ENCODE measurements at regions not wholly inside any gene's neighbourhood (a gene's known extent, or its start where the extent isn't known, plus 50 kb on each side); places are given as distances from the start of the nearest gene placed in this dataset.

DNA sequence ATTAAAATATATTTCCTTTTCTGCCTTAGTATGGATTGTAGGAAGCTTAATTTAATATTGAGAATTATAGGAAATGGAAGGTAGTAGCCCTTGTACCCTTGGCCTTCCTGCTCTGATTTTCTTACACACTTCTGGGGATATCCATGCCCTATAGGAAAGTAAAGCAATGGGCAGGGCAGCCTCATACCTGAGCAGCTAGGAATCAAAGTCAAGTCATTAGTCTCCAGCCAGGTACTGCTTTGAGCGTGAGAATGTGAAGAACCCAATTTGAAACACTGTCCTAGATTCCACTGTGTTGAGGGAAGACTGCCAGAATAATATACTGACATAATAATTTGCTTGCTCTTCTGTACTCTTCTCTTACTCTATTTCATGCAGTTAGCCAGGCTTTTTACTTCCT is 51.0 kb upstream of the L3MBTL3 start:
- no peak for DNase-seq (ENCODE audit: low read depth)

DNA sequence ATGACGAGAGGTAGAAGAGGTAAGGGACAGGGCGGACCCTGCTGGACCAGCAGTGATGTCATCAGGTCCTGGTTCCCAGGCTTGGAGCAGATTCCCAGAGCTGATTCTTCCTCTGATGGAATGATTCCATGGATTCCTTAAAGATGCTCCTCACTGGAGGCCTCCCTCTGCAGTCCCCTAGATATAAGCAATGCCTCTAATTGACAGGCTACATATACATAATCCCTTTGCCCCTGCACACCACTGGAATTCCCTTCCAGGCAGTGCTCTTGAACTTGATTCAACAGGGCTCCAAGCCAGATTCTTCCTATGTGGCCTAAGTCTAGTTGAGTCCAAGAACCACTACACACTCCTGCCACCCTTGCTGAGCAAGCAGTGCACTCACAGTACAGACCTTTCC is 52.3 kb upstream of the L3MBTL3 start:
- no peak for DNase-seq (ENCODE audit: low read depth)

DNA sequence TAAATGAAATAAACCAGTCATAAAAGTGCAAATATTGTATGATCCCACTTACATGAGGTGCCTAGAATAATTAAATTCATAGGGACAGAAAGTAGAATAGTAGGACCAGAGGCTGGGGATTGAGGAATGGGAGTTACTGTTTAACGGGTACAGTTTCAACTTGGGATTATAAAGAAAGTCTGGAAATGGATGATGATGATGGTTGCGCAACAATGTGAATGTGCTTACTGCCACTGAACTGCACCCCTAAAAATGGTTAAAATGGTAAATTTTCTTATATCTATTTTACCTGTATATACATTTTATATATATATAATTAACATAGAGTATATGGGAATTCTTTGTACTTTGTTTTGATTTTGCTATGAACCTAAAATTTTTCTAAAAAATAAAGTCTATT is 53.3 kb upstream of the L3MBTL3 start:
- no peak for DNase-seq (ENCODE audit: low read depth)

DNA sequence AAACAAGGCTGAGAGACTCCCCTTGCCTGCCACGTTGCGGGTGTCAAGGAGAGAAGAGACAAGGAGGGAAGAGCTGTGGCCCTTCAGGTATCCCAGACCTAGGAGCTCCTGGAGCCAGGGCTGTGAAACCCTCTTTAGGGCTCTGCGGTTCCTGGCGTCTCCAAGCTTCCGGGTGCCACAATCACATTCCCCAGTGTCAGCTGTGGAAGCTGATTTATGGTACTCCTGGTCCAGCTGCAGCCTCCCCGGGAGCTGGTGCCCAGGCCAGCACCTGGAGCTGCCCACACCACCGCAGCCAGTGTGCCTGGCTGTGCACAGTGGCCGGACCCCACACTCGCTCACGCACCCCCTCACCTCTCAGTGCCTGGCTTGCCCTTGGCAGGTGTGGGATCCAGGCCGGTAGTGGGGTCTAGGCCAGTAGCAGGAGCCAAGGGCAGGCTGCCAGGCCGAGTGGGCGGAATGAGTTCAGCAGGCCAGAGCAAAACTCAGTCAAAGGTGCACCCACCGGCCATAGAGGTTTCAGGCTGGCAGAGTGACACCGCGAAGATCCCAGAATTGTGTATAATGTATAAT is 58.9 kb upstream of the L3MBTL3 start:
- peak; percentile 18 for DNase-seq (ENCODE audit: low read depth)

DNA sequence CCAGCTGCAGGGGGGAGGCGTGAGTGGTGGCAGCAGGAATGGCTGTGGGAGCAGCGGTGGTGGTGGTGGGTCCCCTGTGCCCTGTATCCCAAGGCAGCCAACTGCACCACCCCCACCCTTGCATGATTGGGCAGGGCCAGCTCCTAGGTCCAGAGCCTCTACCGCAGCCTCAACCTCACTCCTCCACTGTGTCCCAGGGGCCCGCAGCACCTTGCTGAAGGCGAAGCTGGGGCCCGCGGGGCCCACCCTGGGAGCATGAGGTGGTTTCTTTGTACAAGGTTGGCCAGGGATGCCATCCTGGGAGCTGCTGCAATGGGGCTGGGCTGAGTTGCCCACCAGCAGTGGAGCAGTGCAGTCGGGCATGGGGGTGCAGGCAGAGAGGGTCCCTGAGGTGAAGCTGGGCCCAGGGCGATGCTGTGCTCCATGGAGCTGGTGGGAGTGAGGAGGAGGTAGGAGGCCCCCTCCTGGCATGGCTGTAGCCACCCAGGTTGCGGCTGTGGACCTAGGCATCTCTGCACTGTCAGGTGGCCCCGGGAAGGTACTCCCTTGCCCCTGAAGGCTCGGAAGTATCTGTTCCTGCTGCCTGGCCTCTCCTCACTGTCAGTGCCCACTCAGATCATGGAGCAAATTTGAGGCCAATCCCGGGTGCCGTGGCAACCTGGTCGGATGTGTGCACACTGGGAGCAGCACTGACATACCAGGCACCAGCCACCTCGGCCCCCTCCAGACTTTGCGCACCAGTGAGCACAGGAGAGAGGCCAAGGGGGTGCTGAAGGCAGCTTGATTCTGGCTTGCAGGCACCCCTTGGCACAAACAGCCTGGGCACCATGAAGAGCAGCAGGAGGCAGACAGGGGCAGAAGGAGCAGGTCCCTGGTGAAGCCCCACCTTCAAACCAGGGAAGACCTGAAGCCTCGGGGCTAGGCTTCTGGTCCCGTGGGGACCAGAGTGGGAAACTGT is 60.2 kb upstream of the L3MBTL3 start:
- DNase-seq (ENCODE audit: low read depth), result no peak

DNA sequence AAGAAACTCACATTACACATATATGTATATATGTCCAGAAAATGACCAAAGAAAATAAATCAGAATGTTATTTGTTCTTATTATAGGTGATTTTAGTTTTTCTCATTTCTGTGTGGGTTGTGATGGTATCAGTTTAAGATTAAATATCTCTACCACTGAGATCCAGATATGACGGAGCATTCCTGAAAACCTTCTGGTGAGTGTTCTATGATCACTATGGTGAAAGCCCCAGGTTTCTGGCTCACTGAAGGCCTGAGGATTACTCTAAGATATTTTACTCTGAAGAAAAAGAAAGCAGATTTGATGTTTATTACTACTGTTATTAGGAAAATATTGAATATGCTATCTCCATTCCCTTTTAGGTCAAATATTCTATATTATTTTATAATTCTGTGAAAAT is 62.8 kb upstream of the L3MBTL3 start:
- DNase-seq (ENCODE audit: low read depth), result no peak

DNA sequence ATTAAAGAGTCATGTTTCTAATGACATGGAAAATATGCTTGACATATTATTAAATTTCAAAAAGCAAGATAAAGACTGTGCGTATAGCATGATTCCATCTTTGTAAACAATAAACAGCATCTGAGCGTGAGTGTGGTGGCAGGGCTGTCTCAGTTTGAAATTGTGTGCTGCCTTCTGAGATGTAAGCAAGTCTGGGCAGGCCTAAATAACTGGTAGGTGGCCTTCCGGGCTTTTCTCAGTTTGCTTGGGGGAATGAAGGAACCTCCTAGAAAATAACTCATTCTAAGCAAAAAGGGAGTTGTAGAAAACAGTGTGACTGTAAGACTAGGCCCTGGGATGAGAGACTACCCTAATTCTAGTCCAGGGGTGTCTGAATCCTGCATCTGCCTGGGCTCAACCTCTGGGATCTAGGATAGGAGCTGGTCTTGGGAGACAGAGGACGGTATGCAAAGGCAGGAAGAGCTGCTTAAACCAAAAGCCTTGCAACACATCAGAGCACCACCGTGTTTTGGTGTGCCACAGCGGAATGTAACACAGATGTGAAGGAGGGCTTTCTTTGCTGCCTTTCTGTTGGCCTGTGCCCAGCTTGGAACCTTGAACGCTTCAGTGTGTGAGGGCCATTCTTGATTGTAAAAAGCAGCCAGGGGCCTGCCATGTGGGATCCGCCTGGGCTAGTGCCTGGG is 63.5 kb upstream of the L3MBTL3 start:
- DNase-seq (ENCODE audit: low read depth), result no peak

DNA sequence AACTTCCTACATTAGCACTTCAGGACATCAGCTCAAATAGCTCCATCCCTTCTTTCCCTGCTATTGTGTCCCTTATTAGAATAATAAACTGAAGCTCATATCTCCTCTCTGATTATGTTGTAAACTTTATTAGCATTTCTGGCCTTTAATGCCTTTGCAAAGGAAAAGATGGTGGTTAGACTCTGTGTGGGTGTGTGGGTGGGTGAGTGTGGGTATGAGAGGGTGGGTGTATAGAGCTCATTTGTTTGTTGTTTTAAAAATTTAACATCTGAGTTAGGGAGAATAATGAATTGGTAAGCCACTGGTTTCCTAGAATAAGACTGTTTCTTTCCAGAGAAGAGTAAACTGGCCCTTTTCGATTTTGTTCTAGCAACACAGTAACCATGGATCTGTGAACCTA is 70.6 kb upstream of the L3MBTL3 start:
- no peak for DNase-seq (ENCODE audit: low read depth)

DNA sequence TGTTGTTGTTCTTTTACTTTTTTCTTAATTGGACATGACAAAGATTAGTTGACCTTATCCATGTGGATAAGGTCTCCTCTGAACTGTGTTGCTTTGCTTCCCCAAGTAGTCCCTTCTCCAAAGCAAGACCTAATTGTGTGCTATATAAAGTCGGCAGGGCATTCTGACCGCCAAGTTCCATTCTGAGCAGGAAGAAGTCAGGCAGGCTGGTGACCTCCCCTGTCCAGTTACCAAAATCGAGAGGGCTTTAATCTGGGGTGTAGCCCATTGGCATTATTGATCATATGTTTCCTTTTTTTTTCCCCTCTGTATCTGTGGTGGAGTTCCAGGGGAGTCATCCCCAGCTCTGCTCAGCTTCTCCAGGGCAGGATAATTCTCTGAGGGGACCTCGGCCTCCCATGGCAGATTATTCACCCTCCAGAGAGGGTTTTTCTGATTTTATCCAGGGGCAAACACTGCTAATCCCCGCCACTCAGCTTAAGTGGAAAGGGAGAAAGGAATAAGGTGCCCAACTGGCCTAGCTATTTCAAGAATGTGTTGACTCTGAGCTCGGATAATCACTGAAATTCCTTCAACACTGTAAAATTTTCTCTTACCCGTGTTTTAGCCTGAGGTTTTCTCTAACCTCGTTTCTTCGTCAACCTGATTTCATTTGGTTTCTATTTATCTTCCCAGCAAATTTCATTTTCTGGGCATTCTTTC is 71.8 kb upstream of the L3MBTL3 start:
- no peak for DNase-seq (ENCODE audit: low read depth)

DNA sequence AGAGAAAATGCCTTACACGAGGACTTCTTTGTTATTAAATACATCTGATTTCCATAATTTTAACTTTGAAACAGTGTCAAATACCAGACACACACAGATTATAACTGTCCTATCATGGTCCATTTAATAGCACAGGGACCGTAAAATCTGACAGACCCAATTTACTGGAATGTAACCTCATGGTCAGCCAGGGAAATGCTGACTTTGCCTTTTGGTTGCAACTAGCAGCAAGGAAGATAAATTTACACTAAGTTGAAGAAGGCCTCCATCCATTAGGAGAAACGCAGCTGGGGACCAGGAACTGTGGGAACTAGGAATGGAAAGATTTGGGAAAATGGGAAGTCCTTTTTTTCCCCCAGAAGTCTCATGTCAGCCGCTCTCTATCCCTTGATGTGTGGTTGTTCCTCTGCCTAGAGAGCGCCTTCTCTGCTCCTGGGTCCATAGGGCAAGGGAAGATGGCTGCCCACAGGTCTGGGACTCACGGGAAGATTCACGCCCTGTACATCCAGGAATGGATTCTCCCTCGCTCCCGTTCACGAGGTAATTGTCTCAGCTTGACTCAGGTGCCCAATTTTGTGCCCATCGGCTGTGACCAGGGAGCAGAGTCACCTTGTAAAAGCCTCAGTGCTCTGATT is 74.6 kb upstream of the L3MBTL3 start:
- no peak for DNase-seq (ENCODE audit: low read depth)

DNA sequence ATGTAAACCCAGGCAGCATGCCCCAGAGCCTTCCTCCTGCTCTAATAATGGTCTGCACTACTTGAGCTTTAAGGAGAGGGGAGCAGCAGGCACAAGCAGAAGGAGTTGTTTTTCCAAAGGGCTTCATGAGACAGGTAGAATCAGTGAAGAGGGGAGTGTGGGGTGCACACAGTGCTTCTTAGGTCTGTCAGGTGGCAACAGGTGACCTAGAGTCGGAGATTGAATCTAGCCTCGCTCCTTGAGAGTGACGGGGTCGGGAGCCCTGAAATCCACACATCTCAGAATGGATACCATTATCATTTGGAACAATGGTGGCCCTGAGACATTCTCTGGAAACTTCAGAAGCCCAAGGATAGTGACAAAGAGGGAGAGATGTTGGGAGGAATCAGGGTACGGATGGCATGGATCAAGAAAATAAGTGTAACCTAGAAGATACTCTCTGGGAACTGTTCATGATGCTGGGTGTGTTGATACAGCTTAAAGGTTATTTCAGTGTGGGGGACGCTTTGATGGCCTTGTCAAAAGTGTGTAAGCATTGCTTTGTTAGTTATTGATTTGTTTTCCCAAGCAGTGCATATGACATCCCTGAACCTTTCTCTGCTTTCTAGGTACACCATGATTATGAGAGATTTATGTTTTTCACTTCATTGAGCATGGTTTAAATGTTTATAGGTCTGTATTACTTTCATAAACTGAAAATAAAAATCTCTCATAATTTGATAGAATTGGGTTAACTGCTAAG is 77.8 kb upstream of the L3MBTL3 start:
- no peak for DNase-seq (ENCODE audit: low read depth)

DNA sequence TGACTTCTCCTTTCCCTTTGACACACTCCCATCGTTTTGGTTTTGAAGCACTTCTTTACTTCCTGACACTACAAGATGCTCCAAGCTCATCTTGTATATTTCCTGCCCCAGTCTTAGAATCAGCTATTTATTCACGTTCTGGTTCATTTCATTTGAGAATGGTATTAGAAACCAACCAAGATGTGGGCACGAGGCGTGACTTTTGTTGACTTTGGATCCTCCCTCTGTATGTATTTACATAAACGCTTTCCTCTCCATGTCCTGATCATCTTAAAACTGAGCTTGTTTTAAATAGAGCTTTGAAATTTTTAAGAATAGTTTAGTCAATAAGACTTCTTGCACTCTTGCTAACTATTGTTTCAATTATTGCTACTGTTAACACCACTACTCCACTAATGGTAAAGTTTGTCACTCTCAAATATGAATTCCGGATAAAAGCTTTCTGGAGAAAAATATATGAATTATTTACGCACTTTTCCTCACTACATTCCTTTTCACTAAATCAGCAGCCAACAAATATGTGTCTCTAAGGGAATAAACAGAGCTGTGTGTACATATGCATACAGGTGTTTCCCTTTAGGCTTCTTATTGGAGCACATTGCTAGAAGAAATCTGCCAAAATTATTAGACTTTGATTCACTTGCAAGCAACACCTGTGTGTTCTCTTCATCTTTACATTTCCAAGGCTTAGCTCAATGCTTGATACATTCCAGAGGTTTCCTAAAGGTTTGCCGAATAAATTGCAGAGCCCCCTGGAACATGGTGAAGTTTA is 77.3 kb upstream of the TMEM244 start:
- DNase-seq (ENCODE audit: low read depth), result peak; percentile 34

DNA sequence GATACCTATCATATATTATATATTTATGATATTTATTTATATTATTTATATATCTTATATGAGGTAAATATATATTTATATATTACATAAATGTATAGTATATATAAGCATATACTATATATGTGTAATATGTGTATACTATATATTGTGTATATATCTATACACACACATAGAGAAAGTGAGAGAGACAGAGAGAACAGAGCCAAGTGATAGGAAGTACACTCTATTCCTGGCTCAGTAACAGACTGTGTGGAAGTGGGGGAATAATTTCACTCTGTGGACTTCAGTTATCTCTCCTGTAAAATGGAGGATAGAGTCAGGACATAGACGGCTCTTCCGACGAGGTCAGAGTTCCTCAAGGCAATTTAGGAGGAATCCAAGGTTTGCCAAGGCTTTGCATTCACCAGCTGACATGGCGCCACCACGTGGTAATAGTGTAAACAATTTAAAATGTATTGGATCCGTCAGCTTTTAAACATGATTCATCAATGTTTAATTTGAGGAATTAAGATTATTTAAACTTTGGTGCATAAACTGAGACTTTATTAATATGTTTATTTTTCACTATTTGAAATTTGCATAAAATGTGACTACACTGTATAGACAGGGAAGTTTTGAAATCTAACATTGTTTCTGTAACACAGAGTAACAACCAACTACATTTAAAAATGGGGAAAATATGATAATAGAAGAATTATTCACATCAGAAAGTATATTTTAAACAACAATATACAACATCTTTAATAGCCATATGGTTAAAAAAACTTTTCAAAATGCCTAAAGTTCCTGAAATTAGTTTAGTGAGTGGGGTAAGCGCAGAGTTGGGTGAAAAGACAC is 75.4 kb upstream of the TMEM244 start:
- DNase-seq (ENCODE audit: low read depth), result peak; percentile 55

DNA sequence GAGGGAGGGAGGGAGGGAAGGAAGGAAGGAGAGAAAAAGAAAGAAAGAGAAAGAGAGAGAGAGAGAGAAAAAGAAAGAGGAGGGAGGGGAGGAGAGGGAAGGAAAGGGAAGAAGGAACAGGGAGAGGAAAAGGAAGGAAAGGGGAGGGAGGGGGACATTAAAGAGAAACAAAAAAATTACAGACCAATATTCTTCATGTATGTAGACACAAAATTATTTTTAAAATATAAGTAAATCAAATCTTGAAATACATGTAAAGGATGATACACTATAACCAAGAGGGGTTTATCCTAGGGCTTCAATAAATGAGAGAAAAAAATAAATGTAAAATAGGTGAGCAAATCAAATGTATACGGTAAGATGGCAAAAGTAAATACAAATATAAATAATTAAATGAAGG is 71.2 kb upstream of the TMEM244 start:
- DNase-seq (ENCODE audit: low read depth), result no peak

DNA sequence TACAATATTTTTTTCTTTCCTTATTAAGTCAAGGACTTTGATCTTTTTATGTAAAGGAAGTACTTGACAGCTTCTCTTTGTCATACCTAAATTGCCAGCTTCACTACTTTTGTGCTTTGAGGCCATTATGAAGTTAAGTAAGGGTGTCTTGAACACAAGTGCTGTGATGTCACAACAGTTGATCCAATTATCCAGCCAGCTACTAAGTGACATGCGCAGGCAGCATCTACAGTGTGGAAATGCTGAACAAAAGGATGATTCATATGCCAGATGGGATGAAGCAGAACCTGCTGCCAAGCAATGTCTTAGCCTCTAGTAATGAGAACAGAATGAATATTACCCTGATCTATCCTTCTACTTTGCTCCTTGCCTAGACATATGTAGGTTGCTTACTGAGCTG is 68.3 kb upstream of the TMEM244 start:
- peak; percentile 59 for DNase-seq (ENCODE audit: low read depth)

DNA sequence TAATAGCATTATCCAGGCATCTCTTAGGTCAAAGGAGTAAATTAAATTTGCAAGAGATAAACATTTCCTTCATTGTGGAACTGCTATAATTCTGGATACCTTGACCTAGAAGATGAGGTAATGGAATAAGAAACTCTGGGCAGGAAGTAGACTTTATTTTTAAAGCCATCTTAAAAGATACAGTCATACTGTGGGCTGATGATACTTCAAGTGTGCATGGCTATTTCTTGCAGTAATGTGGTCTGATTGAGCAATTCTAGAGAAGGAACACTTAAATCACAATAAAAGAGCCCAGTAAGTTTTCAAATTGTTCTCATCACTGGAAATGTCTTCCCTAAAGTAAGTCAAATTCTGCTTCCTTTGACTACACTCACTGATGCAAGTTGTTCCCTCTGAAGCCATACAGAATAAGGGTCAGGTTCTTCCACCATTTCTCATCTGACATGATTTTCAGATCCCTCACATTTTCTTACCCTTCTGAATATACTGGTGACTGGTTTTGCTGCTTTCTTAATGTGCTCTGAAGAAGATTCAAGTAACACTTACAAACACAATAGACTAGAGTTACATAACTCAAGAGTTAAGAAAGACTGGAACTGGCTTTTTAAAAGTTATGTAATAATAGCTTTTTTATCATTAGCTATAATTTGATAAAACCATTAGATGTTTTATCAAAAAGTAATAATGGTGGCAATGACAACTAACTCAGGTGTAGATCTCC is 62.6 kb upstream of the TMEM244 start:
- peak; percentile 78 for DNase-seq (ENCODE audit: low read depth)

DNA sequence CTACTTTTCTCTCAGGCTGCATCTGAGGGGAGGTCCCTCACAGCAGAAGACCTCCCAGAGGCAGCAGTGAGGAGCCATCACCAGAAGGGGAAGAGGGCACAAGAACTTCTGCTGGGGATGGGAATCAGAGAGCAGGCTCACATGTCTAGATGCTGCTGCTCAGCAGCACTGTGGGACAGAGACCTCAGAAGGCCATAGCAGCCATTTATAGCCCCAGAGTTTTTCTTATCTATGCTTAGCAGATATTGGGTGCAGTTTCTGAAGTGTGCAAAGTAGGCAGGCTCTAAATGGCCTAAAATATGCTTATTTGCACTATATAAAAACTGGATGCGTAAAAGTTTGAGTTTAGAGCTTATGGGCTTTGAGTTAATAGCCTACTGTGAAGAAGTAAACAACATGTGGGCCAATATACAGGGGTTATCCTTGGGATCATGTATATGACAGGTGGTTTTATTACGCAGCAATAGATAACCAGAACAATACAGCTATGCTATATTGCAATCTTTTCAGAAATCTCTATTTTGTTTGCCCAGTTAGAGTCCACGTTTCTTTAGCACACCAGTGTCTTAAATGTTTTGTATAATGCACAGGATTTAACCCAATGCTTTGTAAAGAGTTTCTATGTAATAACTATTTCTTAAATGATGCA is 60.2 kb upstream of the TMEM244 start:
- DNase-seq (ENCODE audit: low read depth), result no peak
